ENCODE measurements at regions not wholly inside any gene's neighbourhood (a gene's known extent, or its start where the extent isn't known, plus 50 kb on each side); places are given as distances from the start of the nearest gene placed in this dataset.

GRCh38 chr13:54879036-54879435 lies 1850.4 kb downstream of the OLFM4 start:
- DNase-seq, result no peak

GRCh38 chr13:54884682-54885081 lies 1856.1 kb downstream of the OLFM4 start:
- DNase-seq, result no peak

GRCh38 chr13:54890976-54891375 lies 1862.4 kb downstream of the OLFM4 start:
- no peak for DNase-seq

GRCh38 chr13:54901316-54901715 lies 1872.7 kb downstream of the OLFM4 start:
- DNase-seq, result no peak

- DNase-seq, result no peak
Observed at GRCh38 chr13:54912367-54912766, 1883.8 kb downstream of the OLFM4 start.

GRCh38 chr13:54913668-54914067 lies 1885.1 kb downstream of the OLFM4 start:
- DNase-seq, result no peak

- no peak for DNase-seq
Observed at GRCh38 chr13:54927538-54927937, 1898.9 kb downstream of the OLFM4 start.

GRCh38 chr13:54928071-54928470 lies 1899.5 kb downstream of the OLFM4 start:
- DNase-seq, result no peak

- DNase-seq, result no peak
Observed at GRCh38 chr13:54934121-54934520, 1905.5 kb downstream of the OLFM4 start.

GRCh38 chr13:54945973-54946372 lies 1917.4 kb downstream of the OLFM4 start:
- DNase-seq, result no peak

GRCh38 chr13:54949735-54950134 lies 1921.1 kb downstream of the OLFM4 start:
- no peak for DNase-seq

GRCh38 chr13:54950546-54950945 lies 1921.9 kb downstream of the OLFM4 start:
- DNase-seq, result no peak

- DNase-seq, result no peak
Observed at GRCh38 chr13:54953786-54954185, 1925.2 kb downstream of the OLFM4 start.

- DNase-seq, result no peak
Observed at GRCh38 chr13:54958781-54959180, 1930.2 kb downstream of the OLFM4 start.

GRCh38 chr13:54965881-54966280 lies 1937.3 kb downstream of the OLFM4 start:
- DNase-seq, result no peak

GRCh38 chr13:54972838-54973237 lies 1944.2 kb downstream of the OLFM4 start:
- DNase-seq, result no peak

- DNase-seq, result no peak
Observed at GRCh38 chr13:54975676-54976075, 1947.1 kb downstream of the OLFM4 start.

- DNase-seq, result no peak
Observed at GRCh38 chr13:54980651-54981050, 1952.0 kb downstream of the OLFM4 start.

- DNase-seq, result no peak
Observed at GRCh38 chr13:54989418-54989817, 1960.8 kb downstream of the OLFM4 start.

- no peak for DNase-seq
Observed at GRCh38 chr13:54999399-54999907, 1970.8 kb downstream of the OLFM4 start.

GRCh38 chr13:55000043-55000442 lies 1971.4 kb downstream of the OLFM4 start:
- DNase-seq, result no peak

- no peak for DNase-seq
Observed at GRCh38 chr13:55000844-55001243, 1972.2 kb downstream of the OLFM4 start.

- no peak for DNase-seq
Observed at GRCh38 chr13:55001881-55002280, 1973.3 kb downstream of the OLFM4 start.

- no peak for DNase-seq
Observed at GRCh38 chr13:55007681-55008080, 1979.1 kb downstream of the OLFM4 start.

- no peak for DNase-seq
Observed at GRCh38 chr13:55013051-55013450, 1984.4 kb downstream of the OLFM4 start.
